EH (cell line): ENCODE measurements at regions not wholly inside any gene's neighbourhood (a gene's known extent, or its start where the extent isn't known, plus 50 kb on each side); places are given as distances from the start of the nearest gene placed in this dataset.
"Not testable (repeated sequence)": the region's sequence is repeated elsewhere in the genome, so short reads cannot be mapped to it uniquely, and the experiment has no call there.

Experiments used
- DNase-seq: peaks from one replicate; pipeline ENCODE4 v3.0.0-alpha.2; 2015; ENCODE audit warnings: low read depth

DNA sequence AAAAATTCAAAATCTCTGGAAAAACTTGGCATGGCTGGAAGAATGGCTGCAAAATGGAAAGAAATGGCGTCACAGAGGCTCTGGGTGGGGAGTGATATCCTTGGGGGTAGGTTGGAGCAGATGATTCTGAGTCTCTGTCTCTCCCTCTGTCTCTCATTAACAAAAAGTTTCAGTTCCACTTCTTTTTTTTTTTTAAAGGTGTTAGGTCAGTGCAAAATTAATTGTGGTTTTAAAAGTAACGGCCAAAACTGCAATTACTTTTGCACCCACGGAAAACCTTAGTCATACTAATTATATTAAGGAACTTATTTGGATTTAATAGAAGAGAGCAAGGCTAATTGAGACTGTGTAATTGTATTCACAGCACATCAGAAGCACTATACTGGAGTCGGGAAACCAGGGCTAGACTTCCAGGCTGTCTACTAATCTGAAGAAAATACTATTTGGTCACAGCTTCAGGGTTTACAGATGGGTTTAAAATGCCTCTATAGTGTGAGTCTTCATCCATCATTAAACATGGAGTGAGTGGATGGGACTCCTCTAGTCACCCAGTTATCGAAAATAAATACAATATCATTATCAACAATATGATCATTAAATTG, 289.1 kb upstream of the PLD5 start:
- DNase-seq: no peak

DNA sequence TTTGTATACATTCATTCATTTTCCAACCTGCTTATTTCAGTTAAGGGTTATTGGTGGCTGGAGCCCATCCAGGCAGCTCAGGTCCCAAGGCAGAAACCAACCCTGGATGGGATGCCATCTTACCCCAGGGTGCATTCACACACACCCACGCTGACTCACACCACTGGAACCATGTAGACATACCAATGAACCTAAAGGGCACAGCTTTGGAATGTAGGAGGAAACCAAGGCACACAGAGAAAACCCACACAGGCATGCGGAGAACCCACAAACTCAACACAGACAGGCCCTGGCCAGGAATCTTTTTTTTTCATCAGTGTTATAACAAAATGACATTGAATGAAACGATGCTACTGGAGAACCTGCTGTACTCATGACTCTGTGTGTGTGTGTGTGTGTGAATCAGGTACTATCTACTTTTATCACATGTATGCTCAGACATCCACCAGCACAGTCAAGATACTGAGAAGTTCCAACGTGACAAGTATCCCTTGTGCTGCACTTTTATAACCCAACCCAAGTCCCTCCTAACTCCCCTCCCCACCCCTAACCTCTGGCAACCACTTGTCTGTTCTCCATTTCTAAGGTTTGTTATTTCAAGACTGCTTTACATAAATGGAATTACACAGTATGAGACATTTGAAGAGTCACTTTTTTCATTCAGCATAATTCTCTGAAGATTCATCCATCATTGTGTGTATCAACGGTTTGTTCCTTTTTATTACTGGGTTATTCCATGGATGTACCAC, 286.8 kb upstream of the PLD5 start:
- DNase-seq: no peak

DNA sequence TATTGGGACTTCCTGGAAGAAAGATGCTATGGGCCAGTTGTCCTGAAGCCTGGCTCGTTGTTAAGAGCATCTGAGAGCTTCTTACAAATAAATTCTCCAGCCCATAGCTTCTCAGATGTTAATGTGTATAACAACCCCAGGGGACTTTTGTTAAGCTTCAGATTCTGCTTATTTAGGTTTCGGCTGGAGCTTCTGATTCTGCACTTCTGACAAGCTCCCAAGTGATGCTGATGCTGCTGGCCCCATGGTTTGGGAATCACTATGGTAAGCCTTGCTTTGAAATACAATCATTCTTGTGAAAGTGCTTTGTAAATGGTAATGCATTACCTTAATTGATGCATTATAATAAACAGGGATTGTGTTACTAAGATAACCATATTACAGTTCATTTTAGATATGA, 281.8 kb upstream of the PLD5 start:
- no peak for DNase-seq

DNA sequence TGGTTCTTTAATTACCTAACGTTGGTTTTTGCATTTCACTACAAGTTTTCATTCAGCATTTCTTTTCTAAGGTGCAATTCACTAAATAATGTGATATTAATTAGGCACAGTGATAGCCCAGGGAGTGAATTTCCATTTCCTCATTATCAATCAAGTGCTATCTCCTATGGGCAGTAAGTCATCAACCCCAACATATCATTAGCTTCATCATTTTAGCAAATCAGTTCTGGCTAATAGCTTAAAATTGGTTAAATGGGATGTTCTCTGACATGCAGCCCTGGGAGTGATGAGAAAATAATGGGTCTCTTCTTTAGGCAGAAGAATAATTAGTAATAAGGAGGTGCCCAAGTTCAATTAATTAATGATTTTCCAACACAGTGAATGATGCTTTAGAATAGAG, 280.9 kb upstream of the PLD5 start:
- DNase-seq: not testable (repeated sequence)

DNA sequence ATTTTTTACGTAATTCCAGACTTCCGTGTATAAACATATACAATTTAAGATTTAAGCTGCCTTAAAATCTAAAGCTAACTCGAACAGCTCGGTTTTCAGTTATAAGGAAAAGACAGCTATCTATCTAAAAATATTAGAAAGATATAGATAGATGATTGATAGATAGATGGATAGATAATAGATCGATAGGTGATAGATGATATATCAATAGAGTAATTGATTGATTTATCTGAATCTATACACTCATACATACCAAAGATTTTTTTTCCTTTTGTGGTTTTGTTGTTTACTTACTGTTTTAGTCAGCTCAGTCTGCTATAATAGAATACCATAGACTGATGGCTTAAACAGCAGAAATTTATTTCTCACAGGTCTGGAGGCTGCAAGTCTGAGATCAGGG, 278.5 kb upstream of the PLD5 start:
- DNase-seq: no peak

DNA sequence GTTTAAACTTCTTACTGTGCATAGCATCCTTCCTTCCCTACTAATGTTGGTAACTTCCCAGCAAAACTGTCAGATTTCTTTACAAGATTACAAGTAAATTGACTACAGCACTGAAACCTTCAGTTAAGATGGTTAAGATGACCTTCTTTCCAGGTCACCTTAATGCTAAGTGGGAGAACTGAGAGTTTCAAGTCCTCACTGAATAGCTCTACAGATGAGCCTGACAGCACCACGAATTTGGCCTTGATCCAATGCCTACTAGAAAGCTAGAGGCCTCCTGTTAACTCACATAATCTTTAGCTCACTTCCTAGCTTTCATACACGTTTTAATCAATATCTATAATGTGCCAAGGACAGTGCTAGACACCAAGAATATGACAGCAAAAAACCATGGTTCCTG, 276.0 kb upstream of the PLD5 start:
- no peak for DNase-seq

DNA sequence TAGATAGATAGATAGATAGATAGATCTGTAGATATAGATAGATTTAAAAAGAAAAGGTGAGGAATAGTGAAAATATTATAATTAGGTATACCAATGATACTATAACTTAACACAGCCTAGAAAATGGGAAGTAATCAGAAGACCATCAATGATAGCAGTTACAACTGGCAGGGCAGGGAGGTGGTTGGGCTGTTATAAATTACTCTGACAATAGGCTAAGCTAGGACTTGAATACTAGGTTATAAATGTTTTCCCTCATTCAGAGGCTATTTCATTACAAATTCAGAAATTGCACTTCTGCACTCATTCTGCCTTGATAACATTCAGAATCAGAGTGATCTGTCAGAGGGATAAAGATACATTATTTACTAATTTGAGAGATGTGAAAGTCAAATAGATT, 273.4 kb upstream of the PLD5 start:
- DNase-seq: no peak

DNA sequence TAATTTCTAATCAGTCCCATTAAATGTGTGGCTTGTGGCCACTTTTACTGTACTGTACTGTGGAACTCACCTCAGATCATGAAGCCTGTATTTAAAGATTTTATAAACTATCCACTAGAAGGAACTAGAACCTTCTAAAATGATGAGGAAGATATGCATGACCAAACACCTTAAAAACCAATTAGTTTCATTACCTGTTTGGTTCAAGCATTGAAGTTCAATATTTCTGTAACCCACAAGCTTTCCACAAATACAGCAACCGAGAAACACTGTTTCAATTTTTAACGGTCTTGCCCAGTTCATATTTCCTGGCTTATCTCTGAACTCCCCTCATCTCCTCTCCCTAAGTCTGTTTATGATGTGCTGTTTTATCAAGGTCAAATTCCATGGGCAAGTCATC, 264.3 kb upstream of the PLD5 start:
- DNase-seq: no peak

DNA sequence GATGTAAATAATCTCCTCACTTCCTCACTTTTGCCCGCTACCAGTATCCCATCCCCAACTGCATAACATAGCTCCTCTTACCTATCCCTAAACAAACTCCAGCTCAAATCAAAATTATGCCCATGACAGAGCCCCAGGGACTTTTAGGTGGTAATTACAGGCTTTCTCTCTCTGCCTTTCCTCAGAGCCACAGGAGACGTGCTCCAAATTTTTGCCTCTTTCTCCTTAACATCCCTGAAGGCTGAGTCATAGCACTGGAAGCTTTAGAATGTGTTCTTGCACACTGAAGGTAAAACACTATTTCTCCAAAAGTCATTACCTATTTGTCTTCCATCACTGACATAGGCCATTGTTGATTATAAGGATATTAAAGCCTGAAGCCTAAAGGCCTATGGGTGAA, 263.5 kb upstream of the PLD5 start:
- DNase-seq: no peak

DNA sequence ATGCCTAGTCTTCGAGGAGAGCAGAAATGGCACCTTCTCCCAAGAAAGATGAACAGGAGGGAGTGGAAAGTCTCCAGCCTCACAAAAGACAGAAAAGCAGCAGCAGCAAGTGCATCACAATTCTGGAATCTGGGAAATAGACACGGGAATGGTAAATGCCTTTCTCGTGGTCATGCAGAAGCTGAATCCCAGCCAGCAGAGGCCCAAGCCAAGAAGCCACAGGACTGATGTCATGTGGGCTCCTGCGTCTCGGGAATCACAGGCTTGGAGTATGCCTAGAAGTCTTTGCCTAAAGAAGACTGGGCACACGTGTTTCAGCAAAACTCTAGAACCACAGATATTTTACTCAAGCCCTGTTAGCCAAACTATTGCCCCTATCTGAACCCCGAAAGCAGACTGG, 260.3 kb upstream of the PLD5 start:
- DNase-seq: no peak

DNA sequence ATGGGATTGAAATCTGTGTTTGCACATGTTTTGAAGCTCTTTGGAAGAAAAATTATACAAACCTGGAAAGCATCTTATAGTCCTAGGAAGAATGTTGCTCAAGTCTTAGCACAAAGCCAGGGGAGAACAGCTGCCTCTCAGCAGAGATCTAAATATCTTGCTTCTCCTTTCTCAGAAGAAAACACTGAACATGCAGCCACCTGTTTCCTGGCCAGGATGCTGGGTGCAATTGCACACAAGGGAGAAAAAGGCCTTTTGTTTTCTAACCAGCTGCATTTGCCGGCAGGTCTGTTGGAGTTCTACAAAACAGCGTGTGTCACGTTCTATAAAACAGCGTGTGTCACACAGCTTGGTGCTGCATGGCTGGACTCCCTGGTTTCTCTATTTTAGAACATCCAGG, 259.6 kb upstream of the PLD5 start:
- no peak for DNase-seq

DNA sequence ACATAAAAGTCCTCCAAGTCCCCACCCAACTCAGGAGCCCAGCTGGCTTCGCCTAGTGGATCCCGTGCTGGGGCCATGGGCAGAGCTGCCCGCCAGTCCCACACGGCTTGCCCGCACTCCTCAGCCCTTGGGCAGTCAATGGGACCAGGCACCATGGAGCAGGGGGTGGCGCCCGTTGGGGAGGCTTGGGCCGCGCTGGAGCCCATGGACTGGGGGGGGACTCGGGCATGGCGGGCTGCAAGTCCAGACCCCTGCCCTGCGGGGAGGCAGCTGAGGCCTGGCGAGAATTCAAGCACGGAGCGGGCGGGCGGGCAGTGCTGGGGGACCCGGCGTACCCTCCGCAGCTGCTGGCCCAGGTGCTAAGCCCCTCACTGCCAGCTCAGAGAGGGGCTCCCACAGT, 249.8 kb upstream of the PLD5 start:
- DNase-seq: no peak

DNA sequence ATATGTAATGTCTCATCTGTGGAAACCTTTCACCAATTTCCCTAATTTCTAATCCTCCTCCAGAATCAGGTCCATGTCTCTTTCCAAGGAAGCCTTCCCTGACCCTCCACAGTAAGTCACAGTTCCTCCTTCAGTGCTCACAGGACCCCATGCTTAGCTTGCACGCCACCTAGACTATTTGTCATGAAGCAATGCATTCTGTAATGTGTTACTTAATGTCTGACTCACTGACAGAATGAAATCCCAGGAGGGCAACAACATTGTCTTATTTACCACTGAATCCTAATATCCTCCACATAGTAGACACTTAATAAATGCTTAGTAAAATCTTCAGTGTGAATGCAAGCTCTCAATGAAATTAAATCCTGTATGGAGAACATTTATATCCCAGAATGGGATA, 245.9 kb upstream of the PLD5 start:
- no peak for DNase-seq

DNA sequence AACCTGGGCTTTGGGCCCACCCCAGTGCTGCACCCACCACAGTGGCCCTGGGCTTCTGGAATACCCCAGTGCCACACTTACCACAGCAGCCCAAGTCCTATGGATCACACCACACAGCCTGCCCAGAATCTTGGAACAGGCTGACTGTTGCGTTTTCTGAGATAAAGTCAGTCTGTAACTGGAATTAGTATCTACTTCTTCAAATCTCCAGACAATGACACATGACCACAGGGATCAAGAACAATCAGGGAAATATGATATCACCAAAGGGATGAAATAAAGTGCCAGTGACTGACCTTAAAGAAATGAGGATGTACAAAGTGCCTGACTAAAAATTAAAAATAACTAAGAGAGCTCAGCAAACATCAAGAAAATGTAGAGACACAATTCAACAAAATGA, 239.7 kb upstream of the PLD5 start:
- no peak for DNase-seq

DNA sequence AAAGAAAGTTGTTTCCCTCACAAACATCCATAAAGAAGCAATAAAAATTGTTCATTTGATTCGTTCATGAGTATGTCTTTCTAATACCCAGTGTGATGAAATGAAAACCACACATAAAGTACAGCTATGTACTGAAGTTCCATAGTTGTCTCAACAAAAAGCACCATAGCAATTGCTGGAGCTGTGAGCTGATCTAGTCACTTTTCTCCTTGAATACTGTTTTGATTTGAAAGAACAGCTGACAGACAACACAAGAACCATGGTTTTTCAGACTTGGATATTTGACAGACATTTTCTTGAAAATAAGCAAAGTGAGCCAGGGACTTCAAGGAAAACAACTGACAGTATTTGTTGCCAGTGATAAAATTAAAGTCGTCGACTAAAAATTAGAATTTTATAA, 237.1 kb upstream of the PLD5 start:
- no peak for DNase-seq

DNA sequence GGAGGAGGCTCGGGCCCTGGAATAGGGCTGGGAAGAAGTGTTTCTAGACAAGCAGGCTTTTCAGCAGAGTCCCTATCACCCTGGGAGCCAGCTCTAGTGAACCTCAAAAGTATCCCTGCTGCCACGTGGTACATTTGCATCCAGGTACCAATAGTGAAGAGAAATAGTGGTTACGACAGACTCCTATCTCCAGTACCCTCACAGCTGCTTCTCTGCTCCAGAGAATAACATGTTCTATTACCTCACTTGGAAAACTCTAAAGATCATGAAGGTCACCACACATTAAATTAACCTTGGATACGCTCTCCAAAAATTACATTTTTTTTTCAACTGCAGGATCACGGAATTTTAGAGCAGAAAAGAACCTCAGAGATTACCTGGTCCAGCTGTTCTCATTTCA, 230.4 kb upstream of the PLD5 start:
- no peak for DNase-seq

DNA sequence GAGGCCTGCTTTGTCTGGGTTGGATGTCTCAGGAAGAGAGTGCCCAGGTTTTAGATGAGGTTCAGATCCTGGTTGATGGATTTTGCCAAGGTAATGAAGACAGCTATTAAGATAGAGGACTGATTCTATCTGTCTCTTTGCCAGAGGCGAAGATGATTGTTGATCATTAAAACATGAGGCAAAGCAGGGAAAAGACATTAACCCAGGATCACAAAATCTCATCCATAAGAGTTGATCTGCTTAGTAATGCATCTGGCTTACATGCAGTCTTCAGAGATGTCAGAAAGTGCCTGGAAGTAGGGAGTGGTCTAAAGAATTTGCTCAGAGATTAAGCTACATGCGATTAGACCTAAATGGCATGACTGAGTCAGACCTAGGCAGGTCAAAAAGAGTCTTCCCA, 229.6 kb upstream of the PLD5 start:
- no peak for DNase-seq

DNA sequence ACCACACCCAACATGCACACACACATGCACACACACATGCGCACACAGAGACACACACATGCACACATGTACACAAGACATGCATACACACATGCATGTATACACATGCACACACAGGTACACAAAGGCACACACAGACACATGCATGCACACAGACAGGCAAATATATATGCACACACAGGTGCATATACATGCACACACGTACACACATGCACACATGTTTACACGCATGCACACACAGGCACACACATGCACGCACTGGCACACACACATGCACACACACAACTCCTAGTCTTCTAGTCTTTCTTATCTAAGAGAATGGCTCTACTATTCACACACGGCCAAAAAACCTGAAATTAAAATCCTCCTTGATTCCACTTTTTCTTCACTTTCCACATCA, 222.7 kb upstream of the PLD5 start:
- no peak for DNase-seq

DNA sequence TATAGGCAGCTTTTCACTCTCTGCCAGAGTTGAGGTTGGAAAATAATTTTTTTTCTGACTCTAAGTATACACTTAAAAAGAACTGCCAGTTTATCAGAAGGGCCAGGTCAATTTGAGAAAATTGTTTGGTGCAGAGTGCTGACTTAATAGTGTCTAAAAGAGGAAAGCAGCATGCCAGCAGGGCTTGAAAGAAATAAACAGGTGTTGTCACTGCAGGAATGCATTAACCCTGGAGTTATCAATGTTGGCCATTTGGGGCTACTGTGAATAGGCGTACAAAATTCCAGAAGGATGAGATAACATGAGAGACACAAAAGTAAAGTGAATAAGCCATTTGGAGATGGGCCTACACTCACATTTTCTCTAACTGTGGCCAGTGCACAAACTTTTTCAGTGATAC, 220.6 kb upstream of the PLD5 start:
- DNase-seq: no peak

DNA sequence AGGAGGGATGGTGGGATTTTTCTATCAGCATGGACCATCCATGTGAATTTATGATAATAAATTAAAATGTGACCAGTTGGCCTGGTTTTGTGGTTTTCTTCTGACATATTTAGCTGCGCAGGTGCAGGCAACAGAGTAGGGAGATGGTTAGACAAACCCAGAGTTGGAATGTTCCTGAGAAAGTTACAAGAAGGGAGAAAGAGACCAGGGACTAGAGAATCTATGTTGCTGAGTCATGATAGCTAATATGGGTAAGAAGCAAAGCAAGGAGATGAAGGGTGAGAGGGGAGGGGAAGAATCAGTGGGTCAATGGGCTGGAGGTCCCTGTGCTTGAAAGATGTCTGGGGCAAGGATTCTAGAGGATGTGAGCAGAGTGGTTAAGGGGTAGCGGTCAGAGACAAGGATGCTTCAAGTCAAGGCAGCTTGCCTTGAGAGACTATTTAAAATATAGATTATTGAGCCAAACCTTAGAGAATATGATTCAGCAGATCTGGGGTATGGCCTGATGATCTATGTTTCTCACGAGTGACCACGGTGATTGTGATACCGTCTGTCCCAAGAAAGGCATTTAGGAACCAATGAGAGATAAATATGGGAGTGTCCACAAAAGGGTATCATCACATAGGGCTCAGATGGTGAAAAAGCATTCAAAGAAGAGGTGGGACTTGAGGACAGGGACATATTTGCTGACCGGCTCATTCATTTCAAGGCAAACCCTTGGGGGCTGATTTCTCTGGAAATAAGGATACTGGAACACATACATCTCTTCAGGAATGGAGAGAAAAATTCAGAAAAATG, 219.7 kb upstream of the PLD5 start:
- DNase-seq: no peak

DNA sequence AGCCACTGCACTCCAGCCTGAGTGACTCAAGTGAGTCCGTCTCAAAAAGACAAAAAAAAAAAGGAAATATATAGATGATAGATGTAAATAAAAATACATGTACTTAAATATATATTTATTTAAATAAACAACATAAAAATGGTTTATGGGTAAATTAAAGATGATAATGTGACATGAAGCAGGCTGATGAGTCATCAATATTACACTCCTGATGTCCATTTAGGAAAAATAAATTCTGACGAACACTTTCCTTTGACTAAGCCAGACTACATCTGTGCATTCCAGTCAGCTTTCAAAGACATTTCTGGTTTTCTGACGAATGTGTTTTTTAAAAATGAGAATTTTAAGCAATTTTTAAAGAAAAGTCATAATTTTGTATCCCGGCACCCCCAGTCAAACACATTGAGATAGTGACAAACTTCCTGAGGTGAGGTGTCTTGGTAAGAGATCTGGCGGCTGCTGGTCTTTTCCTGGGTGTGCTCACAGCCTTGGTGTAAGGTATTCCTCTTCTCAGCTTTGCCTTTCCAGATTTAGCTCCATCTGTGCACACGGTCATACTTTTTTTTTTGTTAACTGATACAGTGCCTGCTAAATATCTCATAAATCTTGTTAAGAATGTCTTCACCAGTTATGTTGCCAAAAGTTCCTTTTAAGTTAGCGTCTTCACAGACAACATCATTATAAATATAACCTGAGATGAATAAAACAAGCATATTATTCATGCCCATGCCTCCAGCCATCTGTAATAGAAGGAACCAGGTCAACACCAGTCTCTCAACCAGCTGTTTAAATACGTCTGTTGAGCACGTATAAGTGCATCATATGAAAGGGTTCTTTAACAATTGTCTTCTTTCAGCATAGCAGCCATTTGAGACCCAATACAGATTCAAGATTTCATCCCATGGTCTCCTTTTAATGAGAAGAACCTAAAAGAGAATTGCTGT, 214.5 kb upstream of the PLD5 start:
- no peak for DNase-seq

DNA sequence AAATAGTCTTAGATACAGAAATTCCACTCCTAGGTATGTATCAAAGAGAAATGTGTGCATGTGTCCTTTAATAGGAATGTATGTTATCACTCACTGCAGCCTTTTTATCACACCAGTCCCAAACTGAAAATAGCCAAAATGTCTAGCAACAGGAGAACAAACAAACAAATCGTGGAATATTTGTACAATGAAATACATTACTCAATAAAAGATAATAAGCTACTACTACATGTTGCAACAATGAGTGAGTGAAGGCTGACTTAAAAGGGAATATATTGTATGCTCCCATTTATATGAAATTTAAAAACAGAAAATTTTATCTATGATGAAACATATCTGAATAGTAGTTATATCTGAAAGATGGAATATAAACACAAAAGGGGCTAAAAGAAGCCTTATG, 212.1 kb upstream of the PLD5 start:
- DNase-seq: no peak
